Thymus (tissue), 11 donors: ENCODE measurements at regions not wholly inside any gene's neighbourhood (a gene's known extent, or its start where the extent isn't known, plus 50 kb on each side); places are given as distances from the start of the nearest gene placed in this dataset.

Source experiments
- DNase-seq, 9 donors: peaks; one replicate each; pipeline ENCODE4 v3.0.0-alpha.2; 2013; ENCODE audit warnings: low spot score in 9 of 9, low read depth in 6 of 9, missing footprints in 1 of 9
- H3K27ac ChIP-seq, 2 donors: one replicate each; pipeline ENCODE4 v1.5.1; 2013; ENCODE audit warnings: control low read depth in 1 of 2, low read depth in 1 of 2, low read length in 1 of 2, mild to moderate bottlenecking in 1 of 2, moderate library complexity in 1 of 2
- H3K27me3 ChIP-seq, 2 donors: one replicate each; pipeline ENCODE4 v1.5.1; 2013; ENCODE audit warnings: low read length in 1 of 2; ENCODE audit not compliant: control insufficient read depth in 2 of 2, insufficient read depth in 1 of 2
- H3K36me3 ChIP-seq, 2 donors: one replicate each; pipeline ENCODE4 v1.5.1; 2013; ENCODE audit warnings: low read length in 1 of 2, mild to moderate bottlenecking in 1 of 2, moderate library complexity in 1 of 2; ENCODE audit not compliant: control insufficient read depth in 2 of 2, insufficient read depth in 2 of 2
- H3K4me1 ChIP-seq, 2 donors: one replicate each; pipeline ENCODE4 v1.5.1; 2013; ENCODE audit warnings: low read length in 2 of 2; ENCODE audit not compliant: control insufficient read depth in 2 of 2, insufficient read depth in 2 of 2
- H3K4me3 ChIP-seq, 2 donors: one replicate each; pipeline ENCODE4 v1.5.1; 2013; ENCODE audit warnings: low read length in 2 of 2, control low read depth in 1 of 2, mild to moderate bottlenecking in 1 of 2
- H3K9me3 ChIP-seq, 2 donors: one replicate each; pipeline ENCODE4 v1.5.1; 2013; ENCODE audit warnings: low read length in 1 of 2, mild to moderate bottlenecking in 1 of 2; ENCODE audit not compliant: control insufficient read depth in 2 of 2, insufficient read depth in 1 of 2
- WGBS: extraction: QIAGEN DNeasy Blood & Tissue Kit; methylation state at CpG from one replicate; pipeline ENCODE4 v1.1.7; 2013; 5-methylcytosine and 5-hydroxymethylcytosine counted together
- donor health status: healthy.

DNA sequence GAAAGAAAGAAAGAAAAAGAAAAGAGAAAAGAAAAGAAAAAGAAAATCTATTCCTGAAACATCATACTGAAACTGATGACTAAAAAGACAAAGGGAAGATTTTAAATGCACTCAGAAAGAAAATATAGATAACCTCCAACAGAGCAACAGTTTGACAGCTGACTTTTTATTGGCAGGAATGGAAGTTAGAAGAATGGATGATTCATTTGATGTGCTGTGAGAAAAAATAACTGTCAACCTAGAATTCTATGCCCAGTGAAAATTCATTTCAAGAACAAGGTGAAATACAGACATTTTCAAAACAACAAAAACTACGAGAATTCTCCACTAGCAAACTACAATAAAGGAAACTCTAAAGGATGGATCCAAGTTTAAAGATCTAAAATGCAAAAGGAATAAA, 50.5 kb upstream of the HSPA12A start:
- WGBS, result 98% methylated on average over 1 of the region's 1 CpG
- H3K4me3 ChIP-seq, result no peak overlapping the region
- peaks cover 9 to 10% of the 10 kb centered on the region in 2 donors for H3K27me3 ChIP-seq
- H3K36me3 ChIP-seq, result no peaks in the 10 kb centered on the region
- DNase-seq, result no peak
- peaks cover 0 to 2% of the 10 kb centered on the region in 2 donors for H3K4me1 ChIP-seq
- H3K27ac ChIP-seq, result no peak overlapping the region
- no peaks in the 10 kb centered on the region for H3K9me3 ChIP-seq

DNA sequence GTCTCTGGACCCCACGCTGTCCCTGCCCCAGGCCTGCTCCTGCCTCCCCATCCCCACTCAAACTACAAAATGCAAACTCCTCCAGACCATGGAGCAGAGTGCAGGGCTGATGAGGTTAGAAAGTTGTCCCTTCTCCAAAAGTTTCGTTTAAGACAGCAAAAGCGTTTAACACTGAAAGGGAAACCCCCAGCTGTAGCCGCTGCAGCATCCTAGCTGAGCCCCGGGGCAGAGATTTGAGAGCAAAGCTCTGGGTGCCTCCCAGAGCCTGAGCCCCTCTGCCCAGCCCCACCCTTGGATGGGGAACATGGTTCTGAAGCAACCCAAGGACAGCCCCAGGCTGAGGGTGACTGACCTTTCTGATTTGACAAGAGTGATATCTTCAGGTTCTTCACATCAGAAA, 52.8 kb upstream of the ENO4 start:
- Histone ChIP-seq H3K9me3 (no peaks in the 10 kb centered on the region), H3K4me1 (no peaks in the 10 kb centered on the region), H3K4me3 (no peak overlapping the region), H3K27ac (no peak overlapping the region), H3K27me3 (peaks cover 6 to 13% of the 10 kb centered on the region in 2 donors), H3K36me3 (no peaks in the 10 kb centered on the region)
- WGBS, result 72% methylated on average over 5 of the region's 5 CpGs
- no peak for DNase-seq

DNA sequence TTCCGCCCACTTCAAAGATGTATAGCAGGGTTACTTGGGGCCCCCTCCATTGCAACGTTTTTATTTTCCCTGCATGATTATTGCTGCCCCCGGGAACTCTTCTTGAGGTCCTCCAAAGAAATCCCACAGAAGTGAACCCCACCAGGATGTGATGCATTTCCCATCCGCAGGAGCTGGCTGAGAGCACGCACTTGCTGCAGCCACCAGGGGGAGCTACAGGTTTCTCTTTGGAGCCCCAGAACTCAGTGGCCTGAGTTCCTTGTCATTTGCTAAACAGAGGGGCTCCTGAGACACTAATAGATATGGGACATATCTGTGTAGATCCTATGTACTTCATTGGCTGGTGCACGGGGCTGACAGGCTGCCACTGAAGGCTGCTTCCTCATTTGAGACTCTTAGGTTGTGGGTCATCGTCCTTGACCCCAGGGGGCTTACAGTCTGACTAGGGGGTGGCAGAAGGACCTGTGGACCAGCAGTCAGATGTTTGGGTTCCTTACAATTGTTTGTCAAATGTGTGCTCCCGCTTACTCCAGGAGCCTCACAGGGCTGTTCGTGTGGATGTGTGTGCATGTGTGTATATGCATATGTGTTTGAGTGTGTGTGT, 52.3 kb upstream of the ENO4 start:
- peak; percentile 20 to 78 (median 42) for DNase-seq
- H3K4me3 ChIP-seq, result no peak overlapping the region
- no peaks in the 10 kb centered on the region for H3K4me1 ChIP-seq
- WGBS, result 27% methylated on average over 9 of the region's 9 CpGs
- no peaks in the 10 kb centered on the region for H3K9me3 ChIP-seq
- peaks cover 6 to 11% of the 10 kb centered on the region in 2 donors for H3K27me3 ChIP-seq
- H3K36me3 ChIP-seq, result no peaks in the 10 kb centered on the region
- H3K27ac ChIP-seq, result no peak overlapping the region

DNA sequence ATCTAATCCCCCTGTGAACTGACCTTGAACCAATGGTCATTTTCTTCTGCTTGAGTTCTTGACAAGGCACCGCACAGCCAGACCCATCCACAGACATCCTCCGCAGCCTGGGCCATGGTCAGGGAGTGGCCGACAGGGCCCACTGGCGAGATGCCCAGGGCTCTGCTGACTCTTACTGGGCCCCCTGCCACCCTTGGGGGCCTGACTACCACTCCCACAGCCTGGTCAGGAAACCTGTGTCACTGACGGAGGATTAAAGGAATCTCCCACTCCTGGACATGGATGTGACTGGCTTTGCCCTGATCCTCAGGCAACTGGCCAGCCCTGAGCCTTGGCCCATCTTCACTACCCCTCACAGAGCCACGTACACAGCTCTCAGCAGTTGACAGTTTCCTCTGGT, 50.4 kb upstream of the ENO4 start:
- Histone ChIP-seq H3K36me3 (no peaks in the 10 kb centered on the region), H3K27ac (no peak overlapping the region), H3K4me3 (no peak overlapping the region), H3K27me3 (peaks cover 6 to 11% of the 10 kb centered on the region in 2 donors), H3K9me3 (no peaks in the 10 kb centered on the region), H3K4me1 (no peaks in the 10 kb centered on the region)
- WGBS, result 92% methylated on average over 6 of the region's 6 CpGs
- no peak for DNase-seq
